Naive B cell (primary cell): ENCODE measurements at regions not wholly inside any gene's neighbourhood (a gene's known extent, or its start where the extent isn't known, plus 50 kb on each side); places are given as distances from the start of the nearest gene placed in this dataset.

Experiments
- ATAC-seq, 2 donors: fragments of 150-1000 bp; cut with Tn5 transposase; 2 replicates each; pipeline ENCODE4 v1.10.0; 2021; ENCODE audit warnings: low read depth in 2 of 2, mild to moderate bottlenecking in 2 of 2, moderate library complexity in 2 of 2
- DNase-seq: peaks from one replicate; pipeline ENCODE4 v3.0.0; 2022
- H3K27ac Mint-ChIP-seq, 6 donors: one replicate each; pipeline ENCODE4 v1.8.0; 2020 to 2022; ENCODE audit warnings: mild to moderate bottlenecking in 6 of 6, mixed read lengths in 6 of 6, moderate library complexity in 5 of 6, inconsistent platforms in 2 of 6
- H3K27me3 Mint-ChIP-seq, 3 donors: one replicate each; pipeline ENCODE4 v1.8.0; 2021 to 2022; ENCODE audit warnings: mixed read lengths in 3 of 3, mild to moderate bottlenecking in 1 of 3
- H3K36me3 Mint-ChIP-seq, 2 donors: one replicate each; pipeline ENCODE4 v1.8.0; 2020 to 2022; ENCODE audit warnings: mixed read lengths in 2 of 2, inconsistent platforms in 1 of 2, mild to moderate bottlenecking in 1 of 2
- H3K4me1 Mint-ChIP-seq, 3 donors: one replicate each; pipeline ENCODE4 v1.8.0; 2020 to 2022; ENCODE audit warnings: mixed read lengths in 3 of 3, inconsistent platforms in 1 of 3, mild to moderate bottlenecking in 1 of 3, moderate library complexity in 1 of 3
- H3K4me3 Mint-ChIP-seq, 8 donors: one replicate each; pipeline ENCODE4 v1.8.0; 2020 to 2022; ENCODE audit warnings: mild to moderate bottlenecking in 8 of 8, mixed read lengths in 8 of 8, moderate library complexity in 8 of 8, inconsistent platforms in 2 of 8
- H3K9me3 Mint-ChIP-seq, 7 donors: one replicate each; pipeline ENCODE4 v1.8.0; 2020 to 2022; ENCODE audit warnings: mixed read lengths in 7 of 7, mild to moderate bottlenecking in 5 of 7, inconsistent platforms in 2 of 7, moderate library complexity in 1 of 7

DNA sequence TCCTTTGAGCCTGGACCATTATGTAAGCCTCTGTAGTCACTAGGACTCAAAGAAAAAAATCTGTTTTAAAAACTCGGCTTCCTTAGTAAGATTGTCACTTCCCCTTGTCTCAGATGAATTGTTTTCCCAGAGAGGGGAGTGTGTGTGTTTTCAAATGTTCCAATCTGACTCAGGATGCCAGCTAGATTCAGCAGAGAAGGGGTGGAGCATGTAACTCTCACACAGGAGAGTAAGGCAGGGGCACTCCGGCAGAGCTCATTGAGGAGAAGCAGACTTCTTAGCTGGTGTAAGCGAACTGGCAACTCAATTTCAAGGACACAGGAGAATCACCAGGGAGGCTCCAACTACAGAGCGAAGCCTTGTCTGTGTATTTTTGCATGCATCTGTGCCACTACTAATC, 623.2 kb downstream of the LMO4 start:
- no peak for DNase-seq

DNA sequence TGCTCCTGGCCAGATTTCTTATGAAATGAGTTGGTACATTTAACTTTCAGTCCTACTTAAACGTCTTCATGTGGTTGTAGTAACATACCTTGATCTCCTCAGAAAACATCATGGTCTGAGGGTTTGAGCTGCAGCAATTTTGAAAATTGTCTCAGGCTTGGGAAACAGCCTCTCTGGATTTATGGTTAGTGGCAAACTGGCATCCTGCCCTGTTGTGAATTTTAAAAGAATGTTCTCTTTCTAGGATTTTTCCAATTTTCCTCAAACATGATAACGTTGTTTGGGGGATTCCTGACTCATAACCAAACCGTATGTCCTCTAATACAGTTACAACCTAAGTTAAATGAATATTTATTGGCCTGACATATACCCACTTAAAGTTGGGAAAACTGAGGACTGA, 624.4 kb downstream of the LMO4 start:
- H3K4me3 Mint-ChIP-seq = no peak overlapping the region
- no peaks in the 10 kb centered on the region for H3K36me3 Mint-ChIP-seq
- no peaks in the 10 kb centered on the region for H3K9me3 Mint-ChIP-seq
- no peak for ATAC-seq
- H3K4me1 Mint-ChIP-seq = peaks cover 10 to 12% (median 11%) of the 10 kb centered on the region in 3 donors
- no peak for DNase-seq
- no peak overlapping the region for H3K27ac Mint-ChIP-seq
- H3K27me3 Mint-ChIP-seq = peaks cover 0 to 12% (median 0%) of the 10 kb centered on the region in 3 donors

More for the DNA sequence above, 623.2 kb downstream of the LMO4 start:
- ATAC-seq = no peak
- peaks cover 0 to 12% (median 0%) of the 10 kb centered on the region in 3 donors for H3K27me3 Mint-ChIP-seq
- no peaks in the 10 kb centered on the region for H3K9me3 Mint-ChIP-seq
- H3K4me3 Mint-ChIP-seq = no peak overlapping the region
- H3K4me1 Mint-ChIP-seq = peaks cover 10 to 12% (median 11%) of the 10 kb centered on the region in 3 donors
- H3K36me3 Mint-ChIP-seq = no peaks in the 10 kb centered on the region
- no peak overlapping the region for H3K27ac Mint-ChIP-seq

GRCh38 chr1:87953732-87954344, 625.2 kb downstream of the LMO4 start:
- Mint-ChIP-seq H3K36me3 (no peaks in the 10 kb centered on the region), H3K4me1 (peaks cover 10 to 12% (median 11%) of the 10 kb centered on the region in 3 donors), H3K4me3 (no peak overlapping the region), H3K27ac (peak overlapping the region in 1 of 6 donors; percentile 9), H3K9me3 (no peaks in the 10 kb centered on the region), H3K27me3 (peaks cover 0 to 8% (median 0%) of the 10 kb centered on the region in 3 donors)
- peak; percentile 55 for DNase-seq
- peak; percentile 70 to 85 for ATAC-seq

- ATAC-seq (no peak), DNase-seq (no peak)
- Mint-ChIP-seq H3K4me3 (no peak overlapping the region), H3K4me1 (peaks cover 10 to 12% (median 11%) of the 10 kb centered on the region in 3 donors), H3K27ac (no peak overlapping the region), H3K9me3 (no peaks in the 10 kb centered on the region), H3K27me3 (peaks cover 0 to 8% (median 4%) of the 10 kb centered on the region in 3 donors), H3K36me3 (no peaks in the 10 kb centered on the region)
Measured at GRCh38 chr1:87955038-87955437, 626.4 kb downstream of the LMO4 start.

DNA sequence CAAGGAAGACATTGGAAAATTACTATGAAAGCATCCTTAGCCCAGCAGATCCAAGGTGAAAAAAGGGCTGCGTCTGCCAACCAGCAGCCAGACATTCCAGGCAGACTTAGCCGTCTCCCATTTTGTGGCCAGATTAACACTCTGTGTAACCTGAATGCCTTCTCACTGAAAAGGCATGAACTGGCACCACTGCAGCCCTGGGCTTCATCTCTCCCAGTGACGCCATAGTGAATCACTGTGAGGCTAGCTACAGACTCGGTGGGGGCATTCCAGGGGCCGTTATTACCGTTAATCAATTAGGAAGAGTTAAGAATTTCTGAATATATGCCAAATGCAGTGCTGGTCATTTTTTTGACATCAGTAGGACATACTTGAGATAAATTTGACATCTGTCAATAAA, 627.4 kb downstream of the LMO4 start:
- Mint-ChIP-seq H3K9me3 (no peaks in the 10 kb centered on the region), H3K4me3 (no peak overlapping the region), H3K27ac (no peak overlapping the region), H3K27me3 (peaks cover 0 to 8% (median 4%) of the 10 kb centered on the region in 3 donors), H3K36me3 (no peaks in the 10 kb centered on the region), H3K4me1 (peaks cover 10 to 12% (median 11%) of the 10 kb centered on the region in 3 donors)
- DNase-seq (no peak), ATAC-seq (no peak)

DNA sequence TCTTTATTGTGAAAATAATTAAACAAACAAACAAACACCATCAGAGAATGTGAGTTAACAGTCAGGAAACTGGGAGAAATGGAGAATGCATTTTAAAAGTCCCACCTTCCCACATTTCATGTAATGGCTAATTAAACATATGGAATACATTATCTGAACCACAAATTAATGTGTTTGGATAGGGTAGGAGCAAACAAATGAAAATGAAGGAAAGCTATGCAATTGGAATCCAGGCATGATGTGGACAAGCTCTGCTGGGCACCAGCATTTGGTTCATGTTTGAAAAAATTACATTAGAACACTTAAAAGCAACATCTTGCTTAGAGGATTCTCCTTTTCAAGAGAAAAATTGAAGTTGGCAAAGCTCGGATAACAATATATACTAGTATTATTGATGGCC, 628.1 kb downstream of the LMO4 start:
- H3K27ac Mint-ChIP-seq = no peak overlapping the region
- peaks cover 7 to 10% (median 9%) of the 10 kb centered on the region in 3 donors for H3K4me1 Mint-ChIP-seq
- ATAC-seq (no peak), DNase-seq (no peak)
- H3K9me3 Mint-ChIP-seq = no peaks in the 10 kb centered on the region
- no peak overlapping the region for H3K4me3 Mint-ChIP-seq
- no peaks in the 10 kb centered on the region for H3K36me3 Mint-ChIP-seq
- H3K27me3 Mint-ChIP-seq = peaks cover 0 to 8% (median 4%) of the 10 kb centered on the region in 3 donors

DNA sequence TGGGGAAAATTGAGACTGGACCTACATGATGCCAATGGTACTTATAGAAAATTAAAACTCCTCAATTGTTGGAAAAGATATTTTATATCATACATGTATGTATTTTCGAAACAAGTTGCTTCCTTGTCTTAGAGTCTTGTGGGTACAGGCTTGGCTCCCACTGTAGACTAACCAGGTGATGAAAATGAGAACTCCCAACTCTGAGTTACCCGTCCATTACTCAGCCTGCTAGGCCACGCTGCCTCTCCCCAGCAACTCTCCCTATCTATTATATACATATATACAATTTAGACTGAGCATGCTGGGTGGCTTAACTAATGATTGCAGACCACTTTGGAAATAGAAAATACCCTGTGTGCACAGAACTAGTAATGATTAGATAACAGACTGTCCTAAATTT, 628.7 kb downstream of the LMO4 start:
- H3K4me1 Mint-ChIP-seq = peaks cover 4 to 6% (median 5%) of the 10 kb centered on the region in 3 donors
- DNase-seq = no peak
- peaks cover 0 to 8% (median 4%) of the 10 kb centered on the region in 3 donors for H3K27me3 Mint-ChIP-seq
- H3K36me3 Mint-ChIP-seq = no peaks in the 10 kb centered on the region
- H3K27ac Mint-ChIP-seq = no peak overlapping the region
- H3K9me3 Mint-ChIP-seq = no peaks in the 10 kb centered on the region
- H3K4me3 Mint-ChIP-seq = no peak overlapping the region
- ATAC-seq = no peak

DNA sequence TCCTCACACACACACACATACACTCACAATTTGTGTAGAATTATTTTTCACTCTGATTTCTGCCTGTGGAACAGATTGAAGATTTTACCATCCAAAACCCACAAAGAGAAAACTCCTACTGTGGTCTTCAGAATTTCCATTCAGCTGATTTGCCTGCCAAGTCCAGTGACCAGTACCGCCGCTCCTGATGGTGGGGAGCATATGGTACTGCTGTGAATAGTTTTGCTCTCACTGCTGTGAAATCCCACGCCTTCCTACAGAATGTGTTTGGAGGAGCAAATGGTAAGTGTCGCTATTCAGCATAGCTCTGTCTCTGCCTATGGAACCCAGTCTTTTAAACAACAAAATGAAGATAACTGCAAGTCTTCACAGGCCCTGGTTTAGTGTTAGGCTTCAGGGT, 629.5 kb downstream of the LMO4 start:
- Mint-ChIP-seq H3K27ac (no peak overlapping the region), H3K36me3 (no peaks in the 10 kb centered on the region), H3K27me3 (peaks cover 0 to 8% (median 4%) of the 10 kb centered on the region in 3 donors), H3K4me1 (peaks cover 4 to 6% (median 5%) of the 10 kb centered on the region in 3 donors), H3K4me3 (no peak overlapping the region), H3K9me3 (no peaks in the 10 kb centered on the region)
- ATAC-seq = no peak
- no peak for DNase-seq

- DNase-seq (no peak), ATAC-seq (no peak)
- Mint-ChIP-seq H3K27me3 (peaks cover 0 to 6% (median 4%) of the 10 kb centered on the region in 3 donors), H3K4me1 (peaks cover 3 to 4% (median 3%) of the 10 kb centered on the region in 3 donors), H3K27ac (peak overlapping the region in 1 of 6 donors; percentile 39), H3K4me3 (no peak overlapping the region), H3K36me3 (no peaks in the 10 kb centered on the region), H3K9me3 (no peaks in the 10 kb centered on the region)
Measured at GRCh38 chr1:87958716-87959115, 630.0 kb downstream of the LMO4 start.

DNA sequence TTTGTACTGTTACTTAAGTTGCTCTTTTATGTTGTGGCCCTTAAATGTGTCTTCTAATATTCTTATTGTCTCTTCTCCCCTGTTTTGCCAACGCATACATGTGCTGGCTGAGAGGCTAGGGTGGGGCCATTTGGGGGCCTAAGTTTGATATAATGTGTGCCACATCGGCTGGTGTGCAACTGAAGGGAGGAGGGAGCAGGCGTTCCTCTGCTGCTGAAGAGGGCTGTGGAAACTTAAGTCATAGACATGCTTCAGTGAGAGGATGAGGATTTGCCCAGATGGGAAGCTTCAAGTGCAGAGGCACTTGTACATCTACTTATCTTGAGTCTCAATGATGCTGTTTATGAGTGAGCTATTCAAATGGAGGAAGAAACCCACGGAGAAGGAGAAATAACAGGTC, 630.6 kb downstream of the LMO4 start:
- no peak overlapping the region for H3K27ac Mint-ChIP-seq
- no peak for ATAC-seq
- no peaks in the 10 kb centered on the region for H3K36me3 Mint-ChIP-seq
- H3K4me1 Mint-ChIP-seq = no peaks in the 10 kb centered on the region
- H3K4me3 Mint-ChIP-seq = no peak overlapping the region
- H3K9me3 Mint-ChIP-seq = no peaks in the 10 kb centered on the region
- no peak for DNase-seq
- H3K27me3 Mint-ChIP-seq = peaks cover 0 to 4% (median 3%) of the 10 kb centered on the region in 3 donors

GRCh38 chr1:87961992-87962391, 633.3 kb downstream of the LMO4 start:
- no peak for DNase-seq
- no peak overlapping the region for H3K4me3 Mint-ChIP-seq
- peaks cover 0 to 4% (median 3%) of the 10 kb centered on the region in 3 donors for H3K27me3 Mint-ChIP-seq
- H3K36me3 Mint-ChIP-seq = no peaks in the 10 kb centered on the region
- H3K9me3 Mint-ChIP-seq = no peaks in the 10 kb centered on the region
- H3K4me1 Mint-ChIP-seq = no peaks in the 10 kb centered on the region
- ATAC-seq = no peak
- H3K27ac Mint-ChIP-seq = no peak overlapping the region

GRCh38 chr1:87963556-87963955, 634.9 kb downstream of the LMO4 start:
- ATAC-seq (no peak), DNase-seq (no peak)
- Mint-ChIP-seq H3K9me3 (no peaks in the 10 kb centered on the region), H3K36me3 (no peaks in the 10 kb centered on the region), H3K4me1 (no peaks in the 10 kb centered on the region), H3K27me3 (peaks cover 0 to 4% (median 3%) of the 10 kb centered on the region in 3 donors), H3K4me3 (no peak overlapping the region), H3K27ac (no peak overlapping the region)

GRCh38 chr1:87965193-87965592, 636.5 kb downstream of the LMO4 start:
- H3K27ac Mint-ChIP-seq = no peak overlapping the region
- H3K36me3 Mint-ChIP-seq = no peaks in the 10 kb centered on the region
- DNase-seq (no peak), ATAC-seq (no peak)
- no peaks in the 10 kb centered on the region for H3K27me3 Mint-ChIP-seq
- no peaks in the 10 kb centered on the region for H3K4me1 Mint-ChIP-seq
- H3K9me3 Mint-ChIP-seq = no peaks in the 10 kb centered on the region
- H3K4me3 Mint-ChIP-seq = no peak overlapping the region

DNA sequence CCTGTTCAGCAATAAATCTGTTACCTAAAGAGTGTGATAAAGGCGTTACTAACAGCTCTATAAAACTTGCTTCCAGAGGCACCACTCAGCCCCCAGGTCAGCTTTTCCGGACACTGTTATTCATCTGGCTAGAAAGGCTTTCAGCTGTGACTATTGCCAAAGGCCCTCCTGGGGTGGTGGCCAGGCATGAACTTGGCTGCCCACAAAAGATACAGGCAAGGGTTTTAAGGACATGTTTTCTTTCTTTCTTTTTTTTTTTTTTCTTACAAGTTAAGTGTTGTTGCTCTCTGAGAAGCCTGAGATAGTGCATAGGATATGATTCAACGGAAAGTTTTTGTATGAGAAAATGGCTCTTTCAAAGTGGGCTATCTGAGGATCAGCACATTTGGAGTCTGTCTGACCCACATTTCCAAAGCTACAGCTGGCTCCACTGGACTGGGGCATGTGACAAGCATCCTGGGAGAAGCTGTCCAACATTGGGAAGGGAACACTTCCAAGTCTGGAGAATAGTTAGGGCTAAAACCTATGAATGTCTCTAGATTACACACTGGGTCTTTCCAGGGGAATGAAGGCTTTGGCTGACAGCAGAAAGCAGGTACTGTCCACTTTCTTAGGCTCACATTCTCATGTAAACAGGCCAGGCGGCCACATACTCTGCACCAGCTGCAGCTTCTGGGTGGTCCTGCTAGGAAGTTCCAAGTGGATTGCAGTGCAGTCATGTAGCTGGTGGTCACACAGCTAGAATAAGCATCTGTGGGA, 639.7 kb downstream of the LMO4 start:
- ATAC-seq = no peak
- Mint-ChIP-seq H3K9me3 (no peaks in the 10 kb centered on the region), H3K27ac (no peak overlapping the region), H3K4me1 (no peaks in the 10 kb centered on the region), H3K4me3 (no peak overlapping the region), H3K27me3 (peaks cover 0 to 8% (median 4%) of the 10 kb centered on the region in 3 donors), H3K36me3 (no peaks in the 10 kb centered on the region)
- DNase-seq = no peak
